Trophoblast cell (in vitro differentiated cells and primary cell): ENCODE measurements at regions not wholly inside any gene's neighbourhood (a gene's known extent, or its start where the extent isn't known, plus 50 kb on each side); places are given as distances from the start of the nearest gene placed in this dataset.
A peak's percentile ranks its signal among the peaks of the same experiment; 100 is the strongest.
"Not testable (repeated sequence)": the region's sequence is repeated elsewhere in the genome, so short reads cannot be mapped to it uniquely, and the experiment has no call there.

ENCODE experiments used
- DNase-seq, 2 donors: peaks; one replicate each; pipeline ENCODE4 v3.0.0-alpha.2; 2016
- H2AFZ ChIP-seq: 2 replicates; pipeline ENCODE4 v1.6.1; 2013; ENCODE audit warnings: low read length, moderate library complexity, mild to moderate bottlenecking; ENCODE audit not compliant: insufficient read depth, poor library complexity
- H2AK5ac ChIP-seq: 2 replicates; pipeline ENCODE4 v1.6.1; 2013; ENCODE audit warnings: mild to moderate bottlenecking, low read length
- H2BK120ac ChIP-seq: 2 replicates; pipeline ENCODE4 v1.6.1; 2013; ENCODE audit warnings: low read length, mild to moderate bottlenecking, moderate library complexity; ENCODE audit not compliant: insufficient read depth, poor library complexity
- H2BK12ac ChIP-seq: 2 replicates; pipeline ENCODE4 v1.6.1; 2013; ENCODE audit warnings: mild to moderate bottlenecking, low read length, moderate library complexity
- H2BK5ac ChIP-seq: 2 replicates; pipeline ENCODE4 v1.6.1; 2013; ENCODE audit warnings: low read length, low read depth, moderate library complexity, mild to moderate bottlenecking; ENCODE audit not compliant: poor library complexity
- H3K14ac ChIP-seq: 2 replicates; pipeline ENCODE4 v1.6.1; 2013; ENCODE audit warnings: mild to moderate bottlenecking, low read length
- H3K18ac ChIP-seq: 2 replicates; pipeline ENCODE4 v1.6.1; 2013; ENCODE audit warnings: mild to moderate bottlenecking, low read length
- H3K23ac ChIP-seq: 2 replicates; pipeline ENCODE4 v1.6.1; 2013; ENCODE audit warnings: low read length
- H3K27ac ChIP-seq: 2 replicates; pipeline ENCODE4 v1.5.1; 2013; ENCODE audit warnings: low read depth, mild to moderate bottlenecking, inconsistent platforms, low read length, moderate library complexity
- H3K27me3 ChIP-seq: 2 replicates; pipeline ENCODE4 v1.6.1; 2013; ENCODE audit warnings: inconsistent platforms, mild to moderate bottlenecking, low read length, moderate library complexity; ENCODE audit not compliant: insufficient read depth
- H3K36me3 ChIP-seq, 2 experiments: 1 replicate in 1 of 2; 2 replicates in 1 of 2; pipeline ENCODE4 v1.6.1; 2013; ENCODE audit warnings: low read length in 2 of 2, mild to moderate bottlenecking in 2 of 2, moderate library complexity in 1 of 2; ENCODE audit not compliant: insufficient read depth in 2 of 2, control insufficient read depth in 1 of 2
- H3K4ac ChIP-seq: 2 replicates; pipeline ENCODE4 v1.6.1; 2013; ENCODE audit warnings: low read depth, mild to moderate bottlenecking, low read length, moderate library complexity
- H3K4me1 ChIP-seq, 2 experiments: 1 replicate in 1 of 2; 2 replicates in 1 of 2; pipeline ENCODE4 v1.6.1; 2013; ENCODE audit warnings: low read length in 2 of 2, mild to moderate bottlenecking in 2 of 2, moderate library complexity in 1 of 2; ENCODE audit not compliant: insufficient read depth in 2 of 2, control insufficient read depth in 1 of 2
- H3K4me2 ChIP-seq: 2 replicates; pipeline ENCODE4 v1.6.1; 2013; ENCODE audit warnings: inconsistent platforms, mild to moderate bottlenecking, low read length, moderate library complexity
- H3K4me3 ChIP-seq: 2 replicates; pipeline ENCODE4 v1.5.1; 2013; ENCODE audit warnings: mild to moderate bottlenecking, low read depth, low read length, inconsistent platforms
- H3K79me1 ChIP-seq: one replicate; pipeline ENCODE4 v1.6.1; 2013; ENCODE audit warnings: low read length
- H3K79me2 ChIP-seq: 2 replicates; pipeline ENCODE4 v1.6.1; 2013; ENCODE audit warnings: low read length, mild to moderate bottlenecking; ENCODE audit not compliant: control insufficient read depth, insufficient read depth, poor library complexity
- H3K9ac ChIP-seq: 2 replicates; pipeline ENCODE4 v1.6.1; 2013; ENCODE audit warnings: mild to moderate bottlenecking, low read length
- H3K9me3 ChIP-seq: 2 replicates; pipeline ENCODE4 v1.6.1; 2013; ENCODE audit warnings: low read depth, mild to moderate bottlenecking, control low read depth, inconsistent platforms, low read length; ENCODE audit not compliant: insufficient read depth
- H4K12ac ChIP-seq: 2 replicates; pipeline ENCODE4 v1.6.1; 2013; ENCODE audit warnings: low read depth, mild to moderate bottlenecking, low read length, moderate library complexity
- H4K8ac ChIP-seq: 2 replicates; pipeline ENCODE4 v1.6.1; 2013; ENCODE audit warnings: low read depth, mild to moderate bottlenecking, low read length, moderate library complexity
- H4K91ac ChIP-seq: one replicate; pipeline ENCODE4 v1.6.1; 2013; ENCODE audit warnings: low read depth, mild to moderate bottlenecking, low read length, moderate library complexity
- WGBS: extraction: QIAGEN DNeasy Blood & Tissue Kit; methylation state at CpG from one replicate; pipeline ENCODE4 v1.1.7; 2013; ENCODE audit warnings: missing lambda C conversion rate; ENCODE audit not compliant: insufficient read length, insufficient coverage; ENCODE audit errors: extremely low coverage; 5-methylcytosine and 5-hydroxymethylcytosine counted together

GRCh38 chr6:86730772-86731171 lies 206.6 kb upstream of the HTR1E start:
- H3K4me3 ChIP-seq, H3K23ac ChIP-seq, H2BK12ac ChIP-seq, H4K12ac ChIP-seq, H3K79me2 ChIP-seq, H3K18ac ChIP-seq, H3K27me3 ChIP-seq, H3K79me1 ChIP-seq, H3K9me3 ChIP-seq, H3K9ac ChIP-seq, H3K36me3 ChIP-seq, H3K4me2 ChIP-seq, H4K8ac ChIP-seq, H2AK5ac ChIP-seq, H2BK5ac ChIP-seq, H3K4ac ChIP-seq, H3K27ac ChIP-seq, H2BK120ac ChIP-seq, H3K14ac ChIP-seq, H2AFZ ChIP-seq, H4K91ac ChIP-seq, DNase-seq, H3K4me1 ChIP-seq: not testable (repeated sequence)
- no CpG with 5 or more reads among the region's 4 CpGs for WGBS

GRCh38 chr6:86730216-86730615 lies 207.1 kb upstream of the HTR1E start:
- Histone ChIP-seq H2BK5ac (no peak overlapping the region), H3K23ac (no peak overlapping the region), H4K12ac (no peak overlapping the region), H3K18ac (no peak overlapping the region), H2BK120ac (no peak overlapping the region), H2AFZ (no peak overlapping the region), H3K9ac (no peak overlapping the region), H3K79me2 (no peaks in the 10 kb centered on the region), H3K4ac (no peak overlapping the region), H3K36me3 (peaks cover 2 to 7% of the 10 kb centered on the region in 2 experiments), H3K9me3 (peaks cover 2% of the 10 kb centered on the region), H3K27ac (no peak overlapping the region), H2BK12ac (no peak overlapping the region), H3K4me1 (peaks cover 3% of the 10 kb centered on the region in 2 experiments), H3K4me3 (no peak overlapping the region), H3K79me1 (peaks cover 7% of the 10 kb centered on the region), H4K8ac (no peak overlapping the region), H3K4me2 (no peak overlapping the region), H3K14ac (no peak overlapping the region), H4K91ac (no peak overlapping the region), H3K27me3 (no peaks in the 10 kb centered on the region), H2AK5ac (no peak overlapping the region)
- WGBS, result no CpG with 5 or more reads among the region's 1 CpG
- DNase-seq, result no peak

- Histone ChIP-seq H3K4me3 (no peak overlapping the region), H4K91ac (no peak overlapping the region), H4K8ac (no peak overlapping the region), H2BK12ac (no peak overlapping the region), H2BK5ac (no peak overlapping the region), H3K79me2 (peaks cover 2% of the 10 kb centered on the region), H2AFZ (no peak overlapping the region), H2BK120ac (no peak overlapping the region), H3K79me1 (peaks cover 17% of the 10 kb centered on the region), H2AK5ac (no peak overlapping the region), H3K4ac (no peak overlapping the region), H4K12ac (no peak overlapping the region), H3K27ac (no peak overlapping the region), H3K4me2 (no peak overlapping the region), H3K36me3 (peaks cover 2 to 7% of the 10 kb centered on the region in 2 experiments), H3K9ac (no peak overlapping the region), H3K18ac (no peak overlapping the region), H3K23ac (no peak overlapping the region), H3K9me3 (peaks cover 2% of the 10 kb centered on the region), H3K14ac (no peak overlapping the region), H3K4me1 (peaks cover 7 to 8% of the 10 kb centered on the region in 2 experiments), H3K27me3 (no peaks in the 10 kb centered on the region)
- WGBS, result no CpG with 5 or more reads among the region's 2 CpGs
- no peak for DNase-seq
Observed at GRCh38 chr6:86728976-86729375, 208.4 kb upstream of the HTR1E start.

- peaks cover 8 to 13% of the 10 kb centered on the region in 2 experiments for H3K4me1 ChIP-seq
- peak overlapping the region; percentile 100 for H2AK5ac ChIP-seq
- peak overlapping the region; percentile 99 for H3K14ac ChIP-seq
- H2BK5ac ChIP-seq, result peak overlapping the region; percentile 99
- no peak overlapping the region for H3K23ac ChIP-seq
- no peaks in the 10 kb centered on the region for H3K27me3 ChIP-seq
- peaks cover 30% of the 10 kb centered on the region for H3K79me1 ChIP-seq
- peaks cover 6% of the 10 kb centered on the region for H3K79me2 ChIP-seq
- no peak for DNase-seq
- peak overlapping the region; percentile 73 for H4K12ac ChIP-seq
- peaks cover 2% of the 10 kb centered on the region for H3K9me3 ChIP-seq
- peak overlapping the region; percentile 100 for H2BK12ac ChIP-seq
- peak overlapping the region; percentile 99 for H3K18ac ChIP-seq
- no peak overlapping the region for H3K4me2 ChIP-seq
- peaks cover 1 to 2% of the 10 kb centered on the region in 2 experiments for H3K36me3 ChIP-seq
- H3K4me3 ChIP-seq, result no peak overlapping the region
- peak overlapping the region; percentile 98 for H4K8ac ChIP-seq
- peak overlapping the region; percentile 45 for H3K9ac ChIP-seq
- no peak overlapping the region for H2AFZ ChIP-seq
- peak overlapping the region; percentile 98 for H3K4ac ChIP-seq
- WGBS, result no CpG with 5 or more reads among the region's 4 CpGs
- peak overlapping the region; percentile 93 for H3K27ac ChIP-seq
- H4K91ac ChIP-seq, result peak overlapping the region; percentile 100
- peak overlapping the region; percentile 100 for H2BK120ac ChIP-seq
Observed at GRCh38 chr6:86724695-86725094, 212.6 kb upstream of the HTR1E start.
